ENCODE measurements at regions not wholly inside any gene's neighbourhood (a gene's known extent, or its start where the extent isn't known, plus 50 kb on each side); places are given as distances from the start of the nearest gene placed in this dataset.
"Not testable (repeated sequence)": the region's sequence is repeated elsewhere in the genome, so short reads cannot be mapped to it uniquely, and the experiment has no call there.

GRCh38 chr10:52578871-52579405, 193.6 kb downstream of the MBL2 start:
- no peak for TF ChIP-seq CTCF (IDR thresholded peaks at IDR 0.05; ENCODE audit: low read length, missing control alignments)
- DNase-seq (ENCODE audit: low read depth) = peak; percentile 94
- H3K4me3 ChIP-seq (replicated peaks; ENCODE audit: low read depth, low read length) = peak overlapping the region; percentile 0

- not testable (repeated sequence) for DNase-seq (ENCODE audit: low read depth); H3K4me3 ChIP-seq (replicated peaks; ENCODE audit: low read depth, low read length)
These were observed 190.9 kb downstream of the MBL2 start for GRCh38 chr10:52581636-52582035.

- no peak for TF ChIP-seq CTCF (IDR thresholded peaks at IDR 0.05; ENCODE audit: low read length, missing control alignments)
- H3K4me3 ChIP-seq (replicated peaks; ENCODE audit: low read depth, low read length) = no peak overlapping the region
- DNase-seq (ENCODE audit: low read depth) = no peak
These were observed 189.2 kb downstream of the MBL2 start for GRCh38 chr10:52583336-52583735.

GRCh38 chr10:52586710-52587109, 185.9 kb downstream of the MBL2 start:
- no peak for TF ChIP-seq CTCF (IDR thresholded peaks at IDR 0.05; ENCODE audit: low read length, missing control alignments)
- DNase-seq (ENCODE audit: low read depth) = no peak
- H3K4me3 ChIP-seq (replicated peaks; ENCODE audit: low read depth, low read length) = no peak overlapping the region

GRCh38 chr10:52597189-52597863, 175.3 kb downstream of the MBL2 start:
- TF ChIP-seq CTCF (IDR thresholded peaks at IDR 0.05; ENCODE audit: low read length, missing control alignments) = no peak
- peak; percentile 23 for DNase-seq (ENCODE audit: low read depth)
- peak overlapping the region; percentile 23 for H3K4me3 ChIP-seq (replicated peaks; ENCODE audit: low read depth, low read length)

- no peak for TF ChIP-seq CTCF (IDR thresholded peaks at IDR 0.05; ENCODE audit: low read length, missing control alignments)
- no peak for DNase-seq (ENCODE audit: low read depth)
- H3K4me3 ChIP-seq (replicated peaks; ENCODE audit: low read depth, low read length) = no peak overlapping the region
These were observed 173.6 kb downstream of the MBL2 start for GRCh38 chr10:52598936-52599335.

GRCh38 chr10:52599551-52600200, 172.9 kb downstream of the MBL2 start:
- TF ChIP-seq CTCF (IDR thresholded peaks at IDR 0.05; ENCODE audit: low read length, missing control alignments) = no peak
- no peak for DNase-seq (ENCODE audit: low read depth)
- H3K4me3 ChIP-seq (replicated peaks; ENCODE audit: low read depth, low read length) = no peak overlapping the region

- DNase-seq (ENCODE audit: low read depth) = peak; percentile 38
- H3K4me3 ChIP-seq (replicated peaks; ENCODE audit: low read depth, low read length) = not testable (repeated sequence)
These were observed 168.5 kb downstream of the MBL2 start for GRCh38 chr10:52604131-52604530.
